ENCODE measurements at regions not wholly inside any gene's neighbourhood (a gene's known extent, or its start where the extent isn't known, plus 50 kb on each side); places are given as distances from the start of the nearest gene placed in this dataset.

- no peak for TF ChIP-seq EP300 (IDR thresholded peaks at IDR 0.05)
- no peak for TF ChIP-seq CTCF (IDR thresholded peaks at IDR 0.05)
- no peak for TF ChIP-seq POLR2A (IDR thresholded peaks at IDR 0.05)
- no peak overlapping the region for H3K27ac ChIP-seq
Measured at GRCh38 chr20:39188266-39188765, 226.2 kb downstream of the DHX35 start.

GRCh38 chr20:39181490-39181889 lies 219.3 kb downstream of the DHX35 start:
- H3K27me3 ChIP-seq: no peaks in the 10 kb centered on the region
- H3K4me1 ChIP-seq: no peaks in the 10 kb centered on the region
- WGBS: 70% methylated on average over 2 of the region's 2 CpGs
- TF ChIP-seq POLR2AphosphoS5 (IDR thresholded peaks at IDR 0.05) (no peak), EP300 (IDR thresholded peaks at IDR 0.05) (no peak), CTCF (IDR thresholded peaks at IDR 0.05) (no peak), POLR2A (IDR thresholded peaks at IDR 0.05) (no peak)
- no peak for DNase-seq (ENCODE audit: low spot score in 2 of 2)
- no peaks in the 10 kb centered on the region for H3K9me3 ChIP-seq
- no peak overlapping the region for H3K4me3 ChIP-seq
- H3K36me3 ChIP-seq: no peaks in the 10 kb centered on the region
- no peak overlapping the region for H3K27ac ChIP-seq

More at GRCh38 chr20:39188266-39188765, 226.2 kb downstream of the DHX35 start:
- no peak overlapping the region for H3K4me3 ChIP-seq
- H3K4me1 ChIP-seq: no peaks in the 10 kb centered on the region
- no peaks in the 10 kb centered on the region for H3K36me3 ChIP-seq
- H3K9me3 ChIP-seq: no peaks in the 10 kb centered on the region
- H3K27me3 ChIP-seq: no peaks in the 10 kb centered on the region
- DNase-seq (ENCODE audit: low spot score in 2 of 2): no peak

GRCh38 chr20:39176457-39176856 lies 214.3 kb downstream of the DHX35 start:
- Histone ChIP-seq H3K9me3 (no peaks in the 10 kb centered on the region), H3K36me3 (no peaks in the 10 kb centered on the region)
- WGBS: 75% methylated on average over 2 of the region's 2 CpGs

GRCh38 chr20:39170896-39171463 lies 208.8 kb downstream of the DHX35 start:
- H3K36me3 ChIP-seq: no peaks in the 10 kb centered on the region
- TF ChIP-seq POLR2AphosphoS5 (IDR thresholded peaks at IDR 0.05): no peak
- TF ChIP-seq POLR2A (IDR thresholded peaks at IDR 0.05): no peak
- no peak for TF ChIP-seq CTCF (IDR thresholded peaks at IDR 0.05)
- no peak for TF ChIP-seq EP300 (IDR thresholded peaks at IDR 0.05)
- H3K27ac ChIP-seq: no peak overlapping the region
- no peak overlapping the region for H3K4me3 ChIP-seq
- peaks cover 4% of the 10 kb centered on the region for H3K27me3 ChIP-seq
- H3K4me1 ChIP-seq: no peaks in the 10 kb centered on the region
- 96% methylated on average over 2 of the region's 2 CpGs for WGBS
- no peak for DNase-seq (ENCODE audit: low spot score in 2 of 2)
- no peaks in the 10 kb centered on the region for H3K9me3 ChIP-seq

More at GRCh38 chr20:39176457-39176856, 214.3 kb downstream of the DHX35 start:
- TF ChIP-seq POLR2AphosphoS5 (IDR thresholded peaks at IDR 0.05) (no peak), POLR2A (IDR thresholded peaks at IDR 0.05) (no peak), CTCF (IDR thresholded peaks at IDR 0.05) (no peak)
- Histone ChIP-seq H3K4me3 (no peak overlapping the region), H3K27me3 (peaks cover 4% of the 10 kb centered on the region), H3K4me1 (no peaks in the 10 kb centered on the region), H3K27ac (no peak overlapping the region)
- no peak for DNase-seq (ENCODE audit: low spot score in 2 of 2)

GRCh38 chr20:39165099-39165498 lies 203.0 kb downstream of the DHX35 start:
- H3K27me3 ChIP-seq: no peaks in the 10 kb centered on the region
- TF ChIP-seq POLR2AphosphoS5 (IDR thresholded peaks at IDR 0.05) (no peak), EP300 (IDR thresholded peaks at IDR 0.05) (no peak), CTCF (IDR thresholded peaks at IDR 0.05) (no peak), POLR2A (IDR thresholded peaks at IDR 0.05) (no peak)
- H3K27ac ChIP-seq: no peak overlapping the region
- no peak overlapping the region for H3K4me3 ChIP-seq
- 75% methylated on average over 6 of the region's 6 CpGs for WGBS
- H3K36me3 ChIP-seq: no peaks in the 10 kb centered on the region
- H3K4me1 ChIP-seq: no peaks in the 10 kb centered on the region
- no peak for DNase-seq (ENCODE audit: low spot score in 2 of 2)
- no peaks in the 10 kb centered on the region for H3K9me3 ChIP-seq
